HFFc6 (cell line): ENCODE measurements at regions not wholly inside any gene's neighbourhood (a gene's known extent, or its start where the extent isn't known, plus 50 kb on each side); places are given as distances from the start of the nearest gene placed in this dataset.

Experiments
- DNase-seq: peaks from one replicate; pipeline ENCODE4 v3.0.0-alpha.2; 2018
- H3K27ac Mint-ChIP-seq: 2 replicates; pipeline ENCODE4 v1.8.0; 2020; ENCODE audit warnings: mild to moderate bottlenecking, mixed read lengths
- H3K27me3 Mint-ChIP-seq: 2 replicates; pipeline ENCODE4 v1.8.0; 2021; ENCODE audit warnings: mild to moderate bottlenecking, moderate library complexity, mixed read lengths; ENCODE audit not compliant: insufficient read depth
- H3K36me3 Mint-ChIP-seq: 2 replicates; pipeline ENCODE4 v1.8.0; 2021; ENCODE audit warnings: low read depth, mixed read lengths
- H3K4me1 Mint-ChIP-seq: 2 replicates; pipeline ENCODE4 v1.8.0; 2020; ENCODE audit warnings: low read depth, mixed read lengths
- H3K4me3 Mint-ChIP-seq: 2 replicates; pipeline ENCODE4 v1.8.0; 2020; ENCODE audit warnings: mild to moderate bottlenecking, moderate library complexity, mixed read lengths
- H3K9me3 Mint-ChIP-seq: 2 replicates; pipeline ENCODE4 v1.8.0; 2020; ENCODE audit warnings: mild to moderate bottlenecking, mixed read lengths
- CTCF ChIP-seq: fragments of 200-600 bp; sonication (generic); IDR thresholded peaks from 2 replicates; pipeline ENCODE4 v1.5.0; 2021; ENCODE audit warnings: antibody characterized with exemption, mild to moderate bottlenecking

- TF ChIP-seq CTCF: no peak
- H3K4me1 Mint-ChIP-seq: 0 out of 2 replicates have a peak, but pooled peaks cover 8% of the 10 kb centered on the region
Observed at GRCh38 chr11:119780222-119780953, 51.4 kb upstream of the NECTIN1 start.

GRCh38 chr11:119779195-119780071, 50.4 kb upstream of the NECTIN1 start:
- no peak overlapping the region for H3K4me3 Mint-ChIP-seq

More at GRCh38 chr11:119780222-119780953, 51.4 kb upstream of the NECTIN1 start:
- Mint-ChIP-seq H3K4me3 (no peak overlapping the region), H3K36me3 (no peaks in the 10 kb centered on the region), H3K27me3 (peaks cover 47% of the 10 kb centered on the region), H3K27ac (no peak overlapping the region), H3K9me3 (peaks cover 6% of the 10 kb centered on the region; the same call in 1 of the 2 replicates)
- no peak for DNase-seq

More at GRCh38 chr11:119779195-119780071, 50.4 kb upstream of the NECTIN1 start:
- peaks cover 6% of the 10 kb centered on the region; the same call in 1 of the 2 replicates for H3K9me3 Mint-ChIP-seq
- peaks cover 45% of the 10 kb centered on the region for H3K27me3 Mint-ChIP-seq
- H3K27ac Mint-ChIP-seq: no peak overlapping the region
- H3K36me3 Mint-ChIP-seq: no peaks in the 10 kb centered on the region
- 0 out of 2 replicates have a peak, but pooled peaks cover 8% of the 10 kb centered on the region for H3K4me1 Mint-ChIP-seq
- no peak for DNase-seq
- no peak for TF ChIP-seq CTCF
